ENCODE measurements at regions not wholly inside any gene's neighbourhood (a gene's known extent, or its start where the extent isn't known, plus 50 kb on each side); places are given as distances from the start of the nearest gene placed in this dataset.

- DNase-seq (ENCODE audit: low read depth): no peak
- H3K4me3 ChIP-seq (ENCODE audit: low read depth, low read length): no peak overlapping the region
- no peak for TF ChIP-seq CTCF (IDR thresholded peaks at IDR 0.05; ENCODE audit: control insufficient read depth, extremely low read depth, insufficient read depth)
These were observed 263.3 kb downstream of the SLC16A7 start for GRCh38 chr12:59859171-59859510.

GRCh38 chr12:59861635-59862034 is 265.8 kb downstream of the SLC16A7 start:
- no peak overlapping the region for H3K4me3 ChIP-seq (ENCODE audit: low read depth, low read length)
- TF ChIP-seq CTCF (IDR thresholded peaks at IDR 0.05; ENCODE audit: control insufficient read depth, extremely low read depth, insufficient read depth): no peak
- no peak for DNase-seq (ENCODE audit: low read depth)

- no peak overlapping the region for H3K4me3 ChIP-seq (ENCODE audit: low read depth, low read length)
- no peak for TF ChIP-seq CTCF (IDR thresholded peaks at IDR 0.05; ENCODE audit: control insufficient read depth, extremely low read depth, insufficient read depth)
- no peak for DNase-seq (ENCODE audit: low read depth)
These were observed 271.2 kb downstream of the SLC16A7 start for GRCh38 chr12:59867055-59867454.

GRCh38 chr12:59867689-59868088 is 271.9 kb downstream of the SLC16A7 start:
- no peak overlapping the region for H3K4me3 ChIP-seq (ENCODE audit: low read depth, low read length)
- no peak for TF ChIP-seq CTCF (IDR thresholded peaks at IDR 0.05; ENCODE audit: control insufficient read depth, extremely low read depth, insufficient read depth)
- DNase-seq (ENCODE audit: low read depth): no peak

GRCh38 chr12:59871779-59872178 is 275.9 kb downstream of the SLC16A7 start:
- DNase-seq (ENCODE audit: low read depth): no peak
- TF ChIP-seq CTCF (IDR thresholded peaks at IDR 0.05; ENCODE audit: control insufficient read depth, extremely low read depth, insufficient read depth): no peak
- no peak overlapping the region for H3K4me3 ChIP-seq (ENCODE audit: low read depth, low read length)

- no peak for TF ChIP-seq CTCF (IDR thresholded peaks at IDR 0.05; ENCODE audit: control insufficient read depth, extremely low read depth, insufficient read depth)
These were observed 277.3 kb downstream of the SLC16A7 start for GRCh38 chr12:59873136-59873535.

GRCh38 chr12:59874781-59875180 is 279.0 kb downstream of the SLC16A7 start:
- TF ChIP-seq CTCF (IDR thresholded peaks at IDR 0.05; ENCODE audit: control insufficient read depth, extremely low read depth, insufficient read depth): no peak
- no peak overlapping the region for H3K4me3 ChIP-seq (ENCODE audit: low read depth, low read length)
- no peak for DNase-seq (ENCODE audit: low read depth)

More at GRCh38 chr12:59873136-59873535, 277.3 kb downstream of the SLC16A7 start:
- DNase-seq (ENCODE audit: low read depth): no peak
- H3K4me3 ChIP-seq (ENCODE audit: low read depth, low read length): no peak overlapping the region
